HG02763 (cell line): ENCODE measurements at regions not wholly inside any gene's neighbourhood (a gene's known extent, or its start where the extent isn't known, plus 50 kb on each side); places are given as distances from the start of the nearest gene placed in this dataset.

Experiments used
- ATAC-seq: cut with Tn5 transposase; IDR thresholded peaks from one replicate; pipeline ENCODE4 v1.9.1; 2021; ENCODE audit warnings: mild to moderate bottlenecking, moderate library complexity; ENCODE audit not compliant: unreplicated experiment

GRCh38 chr2:59312967-59313940 lies 1072.1 kb upstream of the FANCL start:
- no peak for ATAC-seq

- no peak for ATAC-seq
Measured at GRCh38 chr2:59312029-59312428, 1070.9 kb upstream of the FANCL start.

- no peak for ATAC-seq
Measured at GRCh38 chr2:59308108-59308507, 1067.0 kb upstream of the FANCL start.

GRCh38 chr2:59307196-59307595 lies 1066.1 kb upstream of the FANCL start:
- no peak for ATAC-seq

- no peak for ATAC-seq
Measured at GRCh38 chr2:59303272-59303671, 1062.1 kb upstream of the FANCL start.

GRCh38 chr2:59302683-59303082 lies 1061.6 kb upstream of the FANCL start:
- no peak for ATAC-seq

GRCh38 chr2:59301466-59302402 lies 1060.6 kb upstream of the FANCL start:
- peak; percentile 68 for ATAC-seq

- no peak for ATAC-seq
Measured at GRCh38 chr2:59297816-59298215, 1056.7 kb upstream of the FANCL start.

- ATAC-seq, result no peak
Measured at GRCh38 chr2:59296279-59296678, 1055.2 kb upstream of the FANCL start.

- ATAC-seq, result no peak
Measured at GRCh38 chr2:59295524-59296162, 1054.5 kb upstream of the FANCL start.

- no peak for ATAC-seq
Measured at GRCh38 chr2:59288771-59289170, 1047.6 kb upstream of the FANCL start.

- no peak for ATAC-seq
Measured at GRCh38 chr2:59282374-59283057, 1041.4 kb upstream of the FANCL start.

GRCh38 chr2:59277671-59278070 lies 1036.5 kb upstream of the FANCL start:
- no peak for ATAC-seq

GRCh38 chr2:59276917-59277316 lies 1035.8 kb upstream of the FANCL start:
- ATAC-seq, result peak; percentile 71

- ATAC-seq, result no peak
Measured at GRCh38 chr2:59276033-59276432, 1034.9 kb upstream of the FANCL start.

- ATAC-seq, result no peak
Measured at GRCh38 chr2:59266453-59266852, 1025.3 kb upstream of the FANCL start.

GRCh38 chr2:59259913-59260312 lies 1018.8 kb upstream of the FANCL start:
- no peak for ATAC-seq

GRCh38 chr2:59256290-59256689 lies 1015.2 kb upstream of the FANCL start:
- no peak for ATAC-seq

- no peak for ATAC-seq
Measured at GRCh38 chr2:59254279-59254678, 1013.2 kb upstream of the FANCL start.

GRCh38 chr2:59250307-59250677 lies 1009.2 kb upstream of the FANCL start:
- no peak for ATAC-seq
